ENCODE measurements at regions not wholly inside any gene's neighbourhood (a gene's known extent, or its start where the extent isn't known, plus 50 kb on each side); places are given as distances from the start of the nearest gene placed in this dataset.
"Not testable (repeated sequence)": the region's sequence is repeated elsewhere in the genome, so short reads cannot be mapped to it uniquely, and the experiment has no call there.

DNA sequence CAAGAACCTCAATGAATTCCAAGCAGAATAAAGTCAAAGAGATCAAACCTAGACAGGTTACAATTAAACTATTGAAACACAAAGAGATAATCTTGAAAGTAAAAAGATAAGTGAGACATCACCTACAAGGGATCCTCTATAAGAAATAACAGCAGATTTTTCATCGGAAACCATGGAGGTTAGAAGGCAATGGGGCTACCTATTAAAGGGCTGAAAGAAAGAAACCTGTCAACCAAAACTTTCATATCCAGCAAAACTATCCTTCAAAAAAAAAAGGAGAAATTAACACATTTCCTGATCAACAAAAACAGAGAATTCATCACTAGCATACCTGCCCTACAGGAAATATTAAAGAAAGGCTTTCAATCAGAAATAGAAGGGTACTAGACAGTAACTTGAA is 244.9 kb downstream of the ARHGAP12 start:
- DNase-seq (no peak), ATAC-seq (no peak)
- H3K4me3 Mint-ChIP-seq = no peak overlapping the region
- H3K27me3 Mint-ChIP-seq (ENCODE audit: low read depth) = peaks cover 4% of the 10 kb centered on the region
- H3K4me1 Mint-ChIP-seq (ENCODE audit: low read depth) = no peaks in the 10 kb centered on the region
- H3K9me3 Mint-ChIP-seq = peaks cover 28% of the 10 kb centered on the region
- H3K36me3 Mint-ChIP-seq (ENCODE audit: insufficient read depth) = peaks cover 1% of the 10 kb centered on the region

DNA sequence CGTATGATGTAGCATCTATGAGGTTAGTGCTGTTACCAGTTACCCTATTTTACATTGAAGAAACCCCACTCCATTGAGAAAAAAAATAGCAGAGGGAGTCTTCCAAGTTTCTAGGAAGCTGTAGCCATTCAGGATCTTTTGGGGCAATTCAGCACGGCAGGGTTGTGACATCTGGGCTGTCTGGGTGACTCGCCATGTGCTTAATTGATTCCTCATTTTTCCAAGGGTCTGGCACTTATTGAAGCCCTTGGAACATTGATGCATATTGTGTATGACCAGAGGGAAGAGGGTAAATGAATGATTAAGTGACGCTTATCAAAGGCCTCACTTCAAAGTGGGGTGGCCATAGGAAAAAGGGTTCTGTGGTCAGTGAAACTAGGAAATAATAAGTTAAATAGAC is 248.7 kb downstream of the ARHGAP12 start:
- Mint-ChIP-seq H3K27me3 (ENCODE audit: low read depth) (peaks cover 2% of the 10 kb centered on the region), H3K4me3 (no peak overlapping the region), H3K4me1 (ENCODE audit: low read depth) (no peaks in the 10 kb centered on the region), H3K9me3 (peaks cover 26% of the 10 kb centered on the region), H3K36me3 (ENCODE audit: insufficient read depth) (no peaks in the 10 kb centered on the region)
- no peak for ATAC-seq
- no peak for DNase-seq

DNA sequence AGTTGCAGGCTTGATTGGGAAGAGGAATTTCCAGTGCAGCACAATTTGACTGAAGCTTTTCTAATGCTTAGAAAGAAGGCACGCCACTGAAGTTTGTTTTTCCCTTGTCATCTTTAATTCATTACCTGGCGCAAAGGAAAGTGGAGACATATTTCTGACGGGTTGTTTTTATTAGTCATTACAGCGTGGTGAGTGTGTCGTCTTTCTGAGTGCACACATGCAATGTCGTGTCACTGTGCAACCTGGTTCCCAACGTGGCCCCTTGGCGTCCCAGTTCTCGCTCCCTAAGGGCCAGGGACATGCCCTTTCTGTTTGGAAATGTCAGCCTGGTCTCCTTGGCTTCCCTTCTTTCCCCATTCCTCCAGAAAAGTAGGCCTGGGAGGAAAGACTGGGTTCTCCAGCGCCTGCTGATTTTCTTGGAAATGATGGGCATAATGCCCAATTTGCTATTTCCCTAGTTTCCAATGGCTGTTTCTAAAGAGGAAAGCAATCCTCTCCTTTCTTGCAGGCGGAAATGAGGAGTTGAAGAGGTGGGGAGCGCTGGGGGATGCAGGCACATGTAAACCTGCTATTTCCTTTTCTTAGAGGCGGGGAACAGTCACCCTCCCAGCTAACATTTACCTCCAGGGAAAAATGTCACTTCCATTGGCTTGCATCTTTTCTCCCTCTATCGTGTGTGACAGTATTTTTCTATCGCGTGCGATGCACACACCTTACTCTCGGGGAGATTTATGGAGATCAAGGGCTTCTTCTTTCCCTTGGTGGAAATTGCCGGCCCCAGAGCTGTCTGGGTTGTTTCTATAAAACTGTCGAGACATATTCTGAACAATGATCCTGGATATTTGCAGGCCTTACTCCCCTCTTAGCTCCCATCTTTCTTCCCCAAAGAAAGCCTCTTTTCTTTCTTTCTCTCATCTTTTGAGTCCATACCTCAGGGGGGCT is 249.8 kb downstream of the ARHGAP12 start:
- peaks cover 2% of the 10 kb centered on the region for H3K27me3 Mint-ChIP-seq (ENCODE audit: low read depth)
- no peaks in the 10 kb centered on the region for H3K36me3 Mint-ChIP-seq (ENCODE audit: insufficient read depth)
- ATAC-seq = no peak
- no peak overlapping the region for H3K4me3 Mint-ChIP-seq
- H3K9me3 Mint-ChIP-seq = peaks cover 23% of the 10 kb centered on the region
- H3K4me1 Mint-ChIP-seq (ENCODE audit: low read depth) = no peaks in the 10 kb centered on the region
- no peak for DNase-seq

- H3K36me3 Mint-ChIP-seq (ENCODE audit: insufficient read depth) = no peaks in the 10 kb centered on the region
- H3K27me3 Mint-ChIP-seq (ENCODE audit: low read depth) = peaks cover 2% of the 10 kb centered on the region
- peaks cover 16% of the 10 kb centered on the region for H3K9me3 Mint-ChIP-seq
- no peak for ATAC-seq
- no peak overlapping the region for H3K4me3 Mint-ChIP-seq
- H3K4me1 Mint-ChIP-seq (ENCODE audit: low read depth) = no peaks in the 10 kb centered on the region
- no peak for DNase-seq
Measured at GRCh38 chr10:31678139-31678536, 250.5 kb downstream of the ARHGAP12 start.

DNA sequence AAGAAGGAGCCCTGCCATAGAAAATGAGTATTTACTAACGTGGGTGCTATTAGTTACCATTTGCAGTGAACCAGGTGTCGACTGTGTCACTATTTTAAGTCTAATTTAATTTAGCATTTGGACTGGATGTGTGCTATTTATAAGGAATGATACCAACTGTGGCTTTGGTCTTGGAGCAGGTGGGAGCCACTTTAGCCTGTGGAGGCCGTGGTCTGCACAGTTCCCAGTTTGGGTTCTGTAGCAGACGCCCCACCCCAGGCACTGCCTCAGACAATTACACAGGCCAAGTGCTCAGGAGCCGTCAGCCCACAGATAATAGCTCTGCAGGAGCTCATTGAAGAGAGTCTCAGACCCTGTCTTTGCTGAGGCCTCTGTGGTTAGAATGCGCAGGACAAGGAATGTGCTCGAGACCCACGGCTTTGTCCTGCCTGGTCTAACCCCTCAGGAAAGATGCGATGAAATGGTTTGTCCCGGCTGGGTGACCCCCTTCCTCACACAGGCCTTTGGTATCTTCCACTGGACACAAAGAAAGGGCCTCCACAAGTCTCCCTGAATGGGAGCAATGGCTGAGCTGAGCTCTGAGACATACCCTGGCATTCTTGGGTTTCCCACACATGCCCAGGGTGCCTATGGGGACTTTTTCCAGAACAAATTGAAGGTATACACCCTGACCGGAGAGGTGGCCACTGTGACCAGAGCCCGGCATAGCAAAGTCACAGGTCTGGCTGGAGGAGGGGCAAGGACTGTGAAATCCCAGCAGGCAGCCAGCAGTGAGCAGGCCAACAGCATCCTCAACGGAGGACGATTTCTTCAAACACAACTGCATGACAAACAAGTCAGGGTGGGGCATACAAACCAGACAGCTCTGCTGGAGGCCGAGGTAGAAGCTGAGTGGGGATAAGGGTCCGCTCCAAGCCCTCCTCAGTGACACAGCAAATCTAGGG is 251.2 kb downstream of the ARHGAP12 start:
- Mint-ChIP-seq H3K4me1 (ENCODE audit: low read depth) (no peaks in the 10 kb centered on the region), H3K27me3 (ENCODE audit: low read depth) (peaks cover 2% of the 10 kb centered on the region), H3K36me3 (ENCODE audit: insufficient read depth) (no peaks in the 10 kb centered on the region), H3K4me3 (no peak overlapping the region), H3K9me3 (peaks cover 15% of the 10 kb centered on the region)
- ATAC-seq (no peak), DNase-seq (no peak)

DNA sequence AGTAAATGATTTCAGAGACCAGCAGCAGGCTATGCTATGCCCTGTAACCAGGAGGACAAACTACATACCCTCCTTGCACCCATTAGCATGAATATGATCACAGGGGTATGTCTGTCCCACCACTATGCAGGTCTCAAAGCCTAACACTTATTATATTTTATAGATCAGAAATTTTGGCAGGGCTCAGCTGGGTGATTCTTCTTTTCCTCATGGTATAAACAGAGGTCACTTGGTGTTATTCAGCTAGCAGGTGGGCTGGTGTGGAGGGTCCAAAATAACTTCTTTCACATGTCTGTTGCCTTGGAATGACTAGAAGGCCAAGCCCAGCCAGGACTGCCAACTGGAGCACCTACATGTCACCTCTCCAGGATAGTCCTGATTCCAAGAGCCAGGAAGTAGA is 252.9 kb downstream of the ARHGAP12 start:
- H3K9me3 Mint-ChIP-seq = peaks cover 16% of the 10 kb centered on the region
- no peak for ATAC-seq

DNA sequence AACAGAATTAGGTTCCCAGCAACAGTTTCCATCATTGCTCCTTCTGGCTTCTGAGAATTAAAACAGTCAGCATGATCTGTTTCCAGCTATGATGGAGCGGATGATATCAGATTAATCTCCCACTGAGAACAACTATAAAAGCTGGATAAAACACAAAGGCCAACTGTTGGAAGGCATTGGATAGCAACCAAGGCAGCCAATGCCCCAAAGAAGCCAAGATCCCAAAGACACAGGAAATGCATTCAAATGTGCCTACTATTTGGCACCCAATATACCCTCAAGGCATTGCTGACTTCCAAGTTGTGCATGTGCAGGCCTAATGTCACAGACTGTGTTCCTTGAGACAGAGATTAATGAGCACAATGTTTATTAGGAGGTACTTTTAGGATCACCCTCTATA is 259.3 kb downstream of the ARHGAP12 start:
- DNase-seq = no peak

More for the DNA sequence above, 252.9 kb downstream of the ARHGAP12 start:
- no peak overlapping the region for H3K4me3 Mint-ChIP-seq
- peaks cover 2% of the 10 kb centered on the region for H3K27me3 Mint-ChIP-seq (ENCODE audit: low read depth)
- no peaks in the 10 kb centered on the region for H3K36me3 Mint-ChIP-seq (ENCODE audit: insufficient read depth)
- DNase-seq = no peak
- H3K4me1 Mint-ChIP-seq (ENCODE audit: low read depth) = no peaks in the 10 kb centered on the region

DNA sequence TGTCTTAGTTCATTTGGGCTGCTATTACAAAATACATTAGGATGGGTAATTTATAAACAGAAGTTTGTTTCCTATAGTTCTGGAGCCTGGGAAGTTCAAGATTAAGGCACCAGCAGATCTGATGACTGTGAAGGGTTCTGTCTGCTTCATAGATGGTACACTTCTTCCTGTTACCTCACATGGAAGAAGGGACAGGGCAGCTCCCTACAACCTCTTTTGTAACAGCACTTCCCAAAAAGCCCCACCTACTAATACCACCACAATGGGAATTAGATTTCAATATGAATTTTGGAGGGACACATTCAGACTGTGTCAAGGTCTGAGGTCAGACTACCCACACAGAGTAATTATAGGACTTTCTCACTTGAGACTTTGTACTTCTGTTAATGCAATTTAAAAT is 260.3 kb downstream of the ARHGAP12 start:
- H3K27me3 Mint-ChIP-seq (ENCODE audit: low read depth) = no peaks in the 10 kb centered on the region
- H3K4me1 Mint-ChIP-seq (ENCODE audit: low read depth) = no peaks in the 10 kb centered on the region
- H3K9me3 Mint-ChIP-seq = peaks cover 7% of the 10 kb centered on the region
- H3K36me3 Mint-ChIP-seq (ENCODE audit: insufficient read depth) = no peaks in the 10 kb centered on the region
- ATAC-seq (no peak), DNase-seq (no peak)
- no peak overlapping the region for H3K4me3 Mint-ChIP-seq

More for the DNA sequence above, 259.3 kb downstream of the ARHGAP12 start:
- Mint-ChIP-seq H3K4me1 (ENCODE audit: low read depth) (no peaks in the 10 kb centered on the region), H3K27me3 (ENCODE audit: low read depth) (no peaks in the 10 kb centered on the region), H3K9me3 (peaks cover 7% of the 10 kb centered on the region), H3K4me3 (no peak overlapping the region), H3K36me3 (ENCODE audit: insufficient read depth) (no peaks in the 10 kb centered on the region)
- no peak for ATAC-seq

- ATAC-seq; H3K4me1 Mint-ChIP-seq (ENCODE audit: low read depth); DNase-seq; H3K4me3 Mint-ChIP-seq; H3K36me3 Mint-ChIP-seq (ENCODE audit: insufficient read depth); H3K9me3 Mint-ChIP-seq; H3K27me3 Mint-ChIP-seq (ENCODE audit: low read depth): not testable (repeated sequence)
Measured at GRCh38 chr10:31665764-31666279, 262.8 kb downstream of the ARHGAP12 start.

- DNase-seq (no peak), ATAC-seq (no peak)
- Mint-ChIP-seq H3K27me3 (ENCODE audit: low read depth) (no peaks in the 10 kb centered on the region), H3K4me3 (no peak overlapping the region), H3K36me3 (ENCODE audit: insufficient read depth) (no peaks in the 10 kb centered on the region), H3K4me1 (ENCODE audit: low read depth) (no peaks in the 10 kb centered on the region), H3K9me3 (no peaks in the 10 kb centered on the region)
Measured at GRCh38 chr10:31664803-31665202, 263.8 kb downstream of the ARHGAP12 start.

DNA sequence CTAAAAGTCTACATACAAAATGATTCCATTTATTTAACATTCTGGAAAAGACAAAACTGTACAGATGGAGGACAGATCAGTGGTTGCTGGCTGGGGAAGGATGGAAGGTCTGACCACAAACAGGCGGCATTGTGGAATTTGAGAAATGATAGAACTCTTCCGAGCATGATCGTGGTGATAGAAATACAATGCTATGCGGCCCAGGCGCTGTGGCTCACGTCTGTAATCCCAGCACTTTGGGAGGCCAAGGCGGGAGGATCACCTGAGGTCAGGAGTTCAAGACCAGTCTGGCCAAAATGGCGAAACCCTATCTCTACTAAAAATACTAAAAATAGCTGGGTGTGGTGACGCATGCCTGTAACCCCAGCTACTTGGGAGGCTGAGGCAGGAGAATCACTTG is 264.6 kb downstream of the ARHGAP12 start:
- not testable (repeated sequence) for ATAC-seq; H3K9me3 Mint-ChIP-seq; H3K4me3 Mint-ChIP-seq; H3K27me3 Mint-ChIP-seq (ENCODE audit: low read depth); H3K36me3 Mint-ChIP-seq (ENCODE audit: insufficient read depth); H3K4me1 Mint-ChIP-seq (ENCODE audit: low read depth); DNase-seq

- Mint-ChIP-seq H3K4me3 (no peak overlapping the region), H3K9me3 (no peaks in the 10 kb centered on the region), H3K27me3 (ENCODE audit: low read depth) (peaks cover 7% of the 10 kb centered on the region), H3K36me3 (ENCODE audit: insufficient read depth) (no peaks in the 10 kb centered on the region), H3K4me1 (ENCODE audit: low read depth) (no peaks in the 10 kb centered on the region)
- DNase-seq = no peak
- no peak for ATAC-seq
Measured at GRCh38 chr10:31660300-31660699, 268.3 kb downstream of the ARHGAP12 start.

- H3K27me3 Mint-ChIP-seq (ENCODE audit: low read depth) = peaks cover 7% of the 10 kb centered on the region
- no peaks in the 10 kb centered on the region for H3K36me3 Mint-ChIP-seq (ENCODE audit: insufficient read depth)
- no peak for ATAC-seq
- DNase-seq = no peak
- no peaks in the 10 kb centered on the region for H3K4me1 Mint-ChIP-seq (ENCODE audit: low read depth)
- H3K4me3 Mint-ChIP-seq = no peak overlapping the region
- no peaks in the 10 kb centered on the region for H3K9me3 Mint-ChIP-seq
Measured at GRCh38 chr10:31659665-31660064, 269.0 kb downstream of the ARHGAP12 start.

- DNase-seq (no peak), ATAC-seq (no peak)
- Mint-ChIP-seq H3K9me3 (no peaks in the 10 kb centered on the region), H3K4me1 (ENCODE audit: low read depth) (no peaks in the 10 kb centered on the region), H3K27me3 (ENCODE audit: low read depth) (peaks cover 9% of the 10 kb centered on the region), H3K4me3 (no peak overlapping the region), H3K36me3 (ENCODE audit: insufficient read depth) (no peaks in the 10 kb centered on the region)
Measured at GRCh38 chr10:31657434-31657872, 271.2 kb downstream of the ARHGAP12 start.
